Ascending aorta (tissue), 2 donors: ENCODE measurements at regions not wholly inside any gene's neighbourhood (a gene's known extent, or its start where the extent isn't known, plus 50 kb on each side); places are given as distances from the start of the nearest gene placed in this dataset.

Experiments used
- DNase-seq, 2 donors: peaks; one replicate each; pipeline ENCODE4 v3.0.0-alpha.2; 2019; ENCODE audit warnings: low spot score in 2 of 2
- H3K27ac ChIP-seq, 2 donors: fragments of 200-600 bp; sonication (generic); one replicate each; pipeline ENCODE4 v1.5.1; 2016 to 2017; ENCODE audit warnings: mild to moderate bottlenecking in 1 of 2
- H3K27me3 ChIP-seq: fragments of 200-600 bp; sonication (generic); one replicate; pipeline ENCODE4 v1.5.1; 2017
- H3K36me3 ChIP-seq, 2 donors: fragments of 200-600 bp; sonication (generic); one replicate each; pipeline ENCODE4 v1.5.1; 2016
- H3K4me1 ChIP-seq, 2 donors: fragments of 200-600 bp; sonication (generic); one replicate each; pipeline ENCODE4 v1.5.1; 2016 to 2017; ENCODE audit warnings: mild to moderate bottlenecking in 1 of 2
- H3K4me3 ChIP-seq, 2 donors: fragments of 200-600 bp; sonication (generic); one replicate each; pipeline ENCODE4 v1.5.1; 2016 to 2017; ENCODE audit warnings: mild to moderate bottlenecking in 1 of 2
- H3K9me3 ChIP-seq, 2 donors: fragments of 200-600 bp; sonication (generic); one replicate each; pipeline ENCODE4 v1.5.1; 2016
- intact Hi-C: fragments of 100-400 bp; cut with DNase I; formaldehyde crosslinking; loops from one replicate; pipeline ENCODE4 v1.15.1; 2023
- TF ChIP-seq, protein P1 (sequence below), 3 experiments: fragments of 200-600 bp in 2 of 3; fragments of 450-650 bp in 1 of 3; sonication (generic) in 2 of 3; IDR thresholded peaks; one replicate each; pipeline ENCODE4 v1.5.1; 2016 to 2019; ENCODE audit warnings: antibody characterized with exemption in 3 of 3, mild to moderate bottlenecking in 1 of 3, moderate library complexity in 1 of 3

DNA sequence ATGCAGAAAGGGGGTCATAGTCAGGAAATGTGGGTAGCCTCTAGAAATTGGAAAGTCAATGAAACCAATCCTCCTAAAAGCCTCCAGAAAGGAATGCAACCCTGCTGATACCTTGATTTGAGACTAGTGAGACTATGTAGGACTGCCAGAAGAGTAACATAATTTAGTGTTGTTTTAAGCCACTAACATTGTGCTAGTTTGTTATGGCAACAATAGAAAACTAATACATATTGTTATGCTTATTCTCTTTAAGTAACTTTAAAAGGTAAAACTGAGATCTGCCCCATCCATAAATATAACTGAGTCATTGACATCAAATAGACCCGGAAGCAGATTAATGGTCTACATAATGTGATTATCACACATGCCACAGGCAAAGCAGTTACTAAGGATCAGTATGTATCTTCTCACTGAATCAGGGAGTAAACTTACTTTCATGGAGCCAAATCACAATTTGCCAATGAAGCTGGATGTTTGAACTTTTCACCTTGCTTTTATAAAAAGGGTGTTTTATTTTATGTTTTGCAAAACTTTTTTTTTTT is 146.4 kb upstream of the TMEM106B start:
- no peaks in the 10 kb centered on the region for H3K27me3 ChIP-seq
- intact Hi-C loops: no loop called here
- H3K36me3 ChIP-seq: no peaks in the 10 kb centered on the region
- H3K9me3 ChIP-seq: no peaks in the 10 kb centered on the region
- H3K27ac ChIP-seq: no peak overlapping the region
- no peaks in the 10 kb centered on the region for H3K4me1 ChIP-seq
- no peak for DNase-seq
- TF ChIP-seq, protein P1, sequence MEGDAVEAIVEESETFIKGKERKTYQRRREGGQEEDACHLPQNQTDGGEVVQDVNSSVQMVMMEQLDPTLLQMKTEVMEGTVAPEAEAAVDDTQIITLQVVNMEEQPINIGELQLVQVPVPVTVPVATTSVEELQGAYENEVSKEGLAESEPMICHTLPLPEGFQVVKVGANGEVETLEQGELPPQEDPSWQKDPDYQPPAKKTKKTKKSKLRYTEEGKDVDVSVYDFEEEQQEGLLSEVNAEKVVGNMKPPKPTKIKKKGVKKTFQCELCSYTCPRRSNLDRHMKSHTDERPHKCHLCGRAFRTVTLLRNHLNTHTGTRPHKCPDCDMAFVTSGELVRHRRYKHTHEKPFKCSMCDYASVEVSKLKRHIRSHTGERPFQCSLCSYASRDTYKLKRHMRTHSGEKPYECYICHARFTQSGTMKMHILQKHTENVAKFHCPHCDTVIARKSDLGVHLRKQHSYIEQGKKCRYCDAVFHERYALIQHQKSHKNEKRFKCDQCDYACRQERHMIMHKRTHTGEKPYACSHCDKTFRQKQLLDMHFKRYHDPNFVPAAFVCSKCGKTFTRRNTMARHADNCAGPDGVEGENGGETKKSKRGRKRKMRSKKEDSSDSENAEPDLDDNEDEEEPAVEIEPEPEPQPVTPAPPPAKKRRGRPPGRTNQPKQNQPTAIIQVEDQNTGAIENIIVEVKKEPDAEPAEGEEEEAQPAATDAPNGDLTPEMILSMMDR (IDR thresholded peaks at IDR 0.05): no peak
- no peak overlapping the region for H3K4me3 ChIP-seq

GRCh38 chr7:12066004-12066403 is 145.1 kb upstream of the TMEM106B start:
- TF ChIP-seq, protein P1 (IDR thresholded peaks at IDR 0.05): no peak
- H3K36me3 ChIP-seq: no peaks in the 10 kb centered on the region
- no peaks in the 10 kb centered on the region for H3K9me3 ChIP-seq
- H3K4me1 ChIP-seq: no peaks in the 10 kb centered on the region
- H3K27ac ChIP-seq: no peak overlapping the region
- DNase-seq: no peak
- H3K4me3 ChIP-seq: no peak overlapping the region
- intact Hi-C loops: no loop called here
- no peaks in the 10 kb centered on the region for H3K27me3 ChIP-seq

- no peaks in the 10 kb centered on the region for H3K27me3 ChIP-seq
- H3K27ac ChIP-seq: no peak overlapping the region
- H3K9me3 ChIP-seq: no peaks in the 10 kb centered on the region
- TF ChIP-seq, protein P1 (IDR thresholded peaks at IDR 0.05): no peak
- no peaks in the 10 kb centered on the region for H3K36me3 ChIP-seq
- no peak overlapping the region for H3K4me3 ChIP-seq
- intact Hi-C loops: no loop called here
- DNase-seq: no peak
- no peaks in the 10 kb centered on the region for H3K4me1 ChIP-seq
Measured at GRCh38 chr7:12066521-12066920, 144.6 kb upstream of the TMEM106B start.

DNA sequence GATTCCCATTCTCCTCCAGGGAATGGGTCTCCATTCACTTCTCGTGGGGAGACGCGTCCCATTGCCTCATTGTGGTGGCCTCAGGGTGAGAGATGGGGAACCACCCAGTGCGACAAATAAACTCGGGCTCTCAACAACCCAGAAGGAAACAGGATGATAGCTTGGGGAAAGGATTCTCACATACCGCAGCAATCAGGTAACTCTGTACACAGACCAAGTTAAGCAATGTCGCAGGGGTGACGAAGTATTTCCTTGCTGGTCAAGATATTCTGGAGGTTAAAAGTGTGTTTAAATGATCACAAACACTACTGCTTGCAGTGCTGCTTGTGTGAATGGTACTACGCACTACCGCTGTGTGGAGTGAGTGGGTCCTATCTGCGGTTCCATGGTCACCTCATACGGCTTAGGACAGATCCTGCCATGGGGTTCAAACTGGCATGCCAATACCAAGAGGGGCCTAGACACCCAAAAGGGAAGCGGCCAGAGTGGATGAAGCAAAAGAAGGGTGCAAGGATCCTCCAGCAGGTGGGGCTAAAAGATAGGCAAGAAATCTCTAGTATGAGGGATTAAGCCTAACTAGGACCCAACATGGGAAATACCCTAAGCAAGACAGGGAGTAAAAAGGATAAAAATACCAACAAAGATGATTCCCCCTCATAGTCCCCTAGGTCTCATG is 143.8 kb upstream of the TMEM106B start:
- H3K4me3 ChIP-seq: no peak overlapping the region
- no peaks in the 10 kb centered on the region for H3K9me3 ChIP-seq
- intact Hi-C loops: no loop called here
- no peak for DNase-seq
- H3K4me1 ChIP-seq: no peaks in the 10 kb centered on the region
- no peaks in the 10 kb centered on the region for H3K27me3 ChIP-seq
- H3K36me3 ChIP-seq: no peaks in the 10 kb centered on the region
- TF ChIP-seq, protein P1 (IDR thresholded peaks at IDR 0.05): peak in 1 of 3 experiments; percentile 28
- H3K27ac ChIP-seq: no peak overlapping the region

DNA sequence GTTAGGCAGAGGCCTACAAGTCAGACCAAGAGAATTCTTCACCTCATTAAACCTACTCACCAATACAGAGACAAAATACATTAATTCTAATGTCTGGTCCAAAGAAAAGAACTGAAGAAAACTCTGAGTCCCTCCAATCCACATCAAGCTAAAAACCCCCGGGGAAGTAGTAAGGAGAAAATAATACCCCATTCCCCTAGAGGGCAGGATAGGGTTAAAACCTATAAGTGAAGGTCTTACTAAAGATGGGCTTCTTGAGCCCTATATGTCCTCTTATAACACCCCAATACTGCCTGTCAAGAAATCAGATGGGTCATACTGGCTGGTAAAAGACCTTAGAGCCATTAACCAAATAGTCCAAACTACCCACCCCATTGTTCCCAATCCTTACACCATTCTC is 141.3 kb upstream of the TMEM106B start:
- no peak for DNase-seq
- H3K36me3 ChIP-seq: no peaks in the 10 kb centered on the region
- intact Hi-C loops: no loop called here
- no peaks in the 10 kb centered on the region for H3K4me1 ChIP-seq
- H3K9me3 ChIP-seq: no peaks in the 10 kb centered on the region
- no peak overlapping the region for H3K4me3 ChIP-seq
- TF ChIP-seq, protein P1 (IDR thresholded peaks at IDR 0.05): no peak
- no peak overlapping the region for H3K27ac ChIP-seq
- no peaks in the 10 kb centered on the region for H3K27me3 ChIP-seq
